Sigmoid colon (tissue), 4 donors: ENCODE measurements at regions not wholly inside any gene's neighbourhood (a gene's known extent, or its start where the extent isn't known, plus 50 kb on each side); places are given as distances from the start of the nearest gene placed in this dataset.

ENCODE experiments used
- EP300 ChIP-seq, 4 donors: sonication (generic); formaldehyde crosslinking; IDR thresholded peaks; one replicate each; pipeline ENCODE4 v1.6.1; 2017; ENCODE audit warnings: antibody characterized with exemption in 4 of 4
- POLR2A ChIP-seq, 2 donors: fragments of 450-650 bp; IDR thresholded peaks; one replicate each; pipeline ENCODE4 v1.6.1; 2016; ENCODE audit warnings: antibody characterized with exemption in 2 of 2, mild to moderate bottlenecking in 2 of 2, moderate library complexity in 2 of 2
- POLR2AphosphoS5 ChIP-seq, 4 donors: sonication (generic); formaldehyde crosslinking; IDR thresholded peaks; one replicate each; pipeline ENCODE4 v1.6.1; 2017; ENCODE audit warnings: antibody characterized with exemption in 4 of 4
- TF ChIP-seq, protein P1 (sequence below), 4 experiments: fragments of 450-650 bp in 3 of 4; fragments of 200-600 bp in 1 of 4; IDR thresholded peaks; one replicate each; pipeline ENCODE4 v1.5.1; 2016 to 2019; ENCODE audit warnings: antibody characterized with exemption in 4 of 4, mild to moderate bottlenecking in 3 of 4, moderate library complexity in 2 of 4

DNA sequence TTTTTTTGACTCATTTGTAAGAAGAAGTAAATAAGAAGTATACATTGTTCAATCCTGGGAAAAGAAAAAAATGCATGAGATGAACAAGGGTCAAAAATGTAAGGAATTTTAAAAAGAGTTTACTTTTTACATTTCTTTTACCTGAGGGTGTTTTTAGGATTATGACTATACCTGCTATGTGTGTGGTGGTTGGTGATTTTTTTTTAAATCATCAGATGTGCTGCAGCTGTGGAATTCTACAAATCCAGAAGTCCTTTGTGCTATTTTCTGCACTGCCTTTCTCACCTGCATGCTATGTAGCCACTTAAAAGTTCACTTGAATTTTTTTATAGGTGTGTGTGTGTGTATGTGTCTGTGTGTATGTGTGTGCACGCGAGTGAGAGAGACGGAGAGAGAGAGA lies 185.3 kb downstream of the FAT3 start:
- no peak for TF ChIP-seq EP300 (IDR thresholded peaks at IDR 0.05)
- TF ChIP-seq, protein P1, sequence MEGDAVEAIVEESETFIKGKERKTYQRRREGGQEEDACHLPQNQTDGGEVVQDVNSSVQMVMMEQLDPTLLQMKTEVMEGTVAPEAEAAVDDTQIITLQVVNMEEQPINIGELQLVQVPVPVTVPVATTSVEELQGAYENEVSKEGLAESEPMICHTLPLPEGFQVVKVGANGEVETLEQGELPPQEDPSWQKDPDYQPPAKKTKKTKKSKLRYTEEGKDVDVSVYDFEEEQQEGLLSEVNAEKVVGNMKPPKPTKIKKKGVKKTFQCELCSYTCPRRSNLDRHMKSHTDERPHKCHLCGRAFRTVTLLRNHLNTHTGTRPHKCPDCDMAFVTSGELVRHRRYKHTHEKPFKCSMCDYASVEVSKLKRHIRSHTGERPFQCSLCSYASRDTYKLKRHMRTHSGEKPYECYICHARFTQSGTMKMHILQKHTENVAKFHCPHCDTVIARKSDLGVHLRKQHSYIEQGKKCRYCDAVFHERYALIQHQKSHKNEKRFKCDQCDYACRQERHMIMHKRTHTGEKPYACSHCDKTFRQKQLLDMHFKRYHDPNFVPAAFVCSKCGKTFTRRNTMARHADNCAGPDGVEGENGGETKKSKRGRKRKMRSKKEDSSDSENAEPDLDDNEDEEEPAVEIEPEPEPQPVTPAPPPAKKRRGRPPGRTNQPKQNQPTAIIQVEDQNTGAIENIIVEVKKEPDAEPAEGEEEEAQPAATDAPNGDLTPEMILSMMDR (IDR thresholded peaks at IDR 0.05), result no peak
- no peak for TF ChIP-seq POLR2AphosphoS5 (IDR thresholded peaks at IDR 0.05)
- TF ChIP-seq POLR2A (IDR thresholded peaks at IDR 0.05), result no peak
